OCI-LY3 (cell line): ENCODE measurements at regions not wholly inside any gene's neighbourhood (a gene's known extent, or its start where the extent isn't known, plus 50 kb on each side); places are given as distances from the start of the nearest gene placed in this dataset.

Experiments used
- H2AFZ ChIP-seq: fragments of 200-600, 300-600 bp; shearing (Covaris generic); 2 replicates; pipeline ENCODE4 v1.6.0; 2014; ENCODE audit warnings: antibody characterized with exemption, low read depth, low read length
- H3K27ac ChIP-seq: fragments of 200-600, 300-600 bp; sonication (generic); 2 replicates; pipeline ENCODE4 v1.5.1; 2014; ENCODE audit warnings: mild to moderate bottlenecking, low read length, moderate library complexity, mixed read lengths
- H3K27me3 ChIP-seq: fragments of 200-600, 300-600 bp; sonication (generic); 2 replicates; pipeline ENCODE4 v1.6.1; 2014; ENCODE audit warnings: low read depth, low read length, mixed read lengths
- H3K36me3 ChIP-seq: fragments of 200-600, 300-600 bp; sonication (generic); replicated peaks from 2 replicates; pipeline ENCODE3; 2014; ENCODE audit warnings: low read depth, low read length, mixed read lengths
- H3K4me1 ChIP-seq: fragments of 300-600, 200-600 bp; sonication (generic); 2 replicates; pipeline ENCODE4 v1.6.1; 2014; ENCODE audit warnings: low read length, mixed read lengths
- H3K4me2 ChIP-seq: fragments of 200-600, 300-600 bp; sonication (generic); 2 replicates; pipeline ENCODE4 v1.6.1; 2014; ENCODE audit warnings: low read length, mixed read lengths
- H3K4me3 ChIP-seq: fragments of 300-600, 200-600 bp; sonication (generic); 2 replicates; pipeline ENCODE4 v1.5.1; 2014; ENCODE audit warnings: antibody characterized with exemption, mild to moderate bottlenecking, low read length, moderate library complexity
- H3K79me2 ChIP-seq: fragments of 300-600, 200-600 bp; shearing (Covaris generic); 2 replicates; pipeline ENCODE4 v1.6.1; 2014; ENCODE audit warnings: mild to moderate bottlenecking, low read length, mixed read lengths
- H3K9ac ChIP-seq: fragments of 300-600, 200-600 bp; shearing (Covaris generic); 2 replicates; pipeline ENCODE4 v1.6.0; 2014; ENCODE audit warnings: mild to moderate bottlenecking, low read length, moderate library complexity
- H3K9me3 ChIP-seq: fragments of 200-600, 300-600 bp; shearing (Covaris generic); 2 replicates; pipeline ENCODE4 v1.6.1; 2014; ENCODE audit warnings: low read length, mixed read lengths; ENCODE audit not compliant: insufficient read depth
- H4K20me1 ChIP-seq: fragments of 200-600, 300-600 bp; sonication (generic); 2 replicates; pipeline ENCODE4 v1.6.1; 2016; ENCODE audit warnings: low read length, mixed read lengths; ENCODE audit not compliant: insufficient read depth
- CTCF ChIP-seq: fragments of 200-600, 300-600 bp; sonication (generic); IDR thresholded peaks from 2 replicates; pipeline ENCODE4 v1.5.1; 2014; ENCODE audit warnings: antibody characterized with exemption, low read length, low read depth
- EZH2phosphoT487 ChIP-seq: fragments of 200-600 bp; shearing (Covaris generic); IDR thresholded peaks from 2 replicates; pipeline ENCODE4 v1.6.1; 2018; ENCODE audit warnings: antibody characterized with exemption, mixed run types, low read depth

GRCh38 chr2:239559417-239560261 is 158.8 kb upstream of the HDAC4 start:
- no peak overlapping the region for H3K9ac ChIP-seq
- no peak overlapping the region for H3K27ac ChIP-seq
- no peaks in the 10 kb centered on the region for H4K20me1 ChIP-seq
- no peaks in the 10 kb centered on the region for H3K36me3 ChIP-seq
- TF ChIP-seq EZH2phosphoT487: no peak
- no peak for TF ChIP-seq CTCF
- no peak overlapping the region for H3K4me3 ChIP-seq
- H3K9me3 ChIP-seq: no peaks in the 10 kb centered on the region
- H3K4me1 ChIP-seq: no peaks in the 10 kb centered on the region
- no peak overlapping the region for H3K4me2 ChIP-seq
- H3K79me2 ChIP-seq: no peaks in the 10 kb centered on the region
- 0 out of 2 replicates have a peak, but pooled peaks cover 2% of the 10 kb centered on the region for H3K27me3 ChIP-seq
- H2AFZ ChIP-seq: no peak overlapping the region

- Histone ChIP-seq H3K9ac (no peak overlapping the region), H3K4me1 (no peaks in the 10 kb centered on the region), H3K36me3 (no peaks in the 10 kb centered on the region), H3K9me3 (no peaks in the 10 kb centered on the region), H3K27me3 (0 out of 2 replicates have a peak, but pooled peaks cover 10% of the 10 kb centered on the region), H3K4me2 (no peak overlapping the region), H4K20me1 (no peaks in the 10 kb centered on the region), H3K27ac (no peak overlapping the region), H2AFZ (no peak overlapping the region), H3K79me2 (no peaks in the 10 kb centered on the region), H3K4me3 (no peak overlapping the region)
- TF ChIP-seq CTCF: no peak
- no peak for TF ChIP-seq EZH2phosphoT487
Observed at GRCh38 chr2:239558661-239559060, 157.8 kb upstream of the HDAC4 start.

GRCh38 chr2:239557516-239557915 is 156.7 kb upstream of the HDAC4 start:
- H3K4me1 ChIP-seq: no peaks in the 10 kb centered on the region

GRCh38 chr2:239555571-239555905 is 154.7 kb upstream of the HDAC4 start:
- no peaks in the 10 kb centered on the region for H3K79me2 ChIP-seq

More at GRCh38 chr2:239557516-239557915, 156.7 kb upstream of the HDAC4 start:
- Histone ChIP-seq H3K79me2 (no peaks in the 10 kb centered on the region), H3K9me3 (no peaks in the 10 kb centered on the region), H3K4me2 (no peak overlapping the region), H2AFZ (no peak overlapping the region), H3K9ac (no peak overlapping the region), H3K27ac (no peak overlapping the region), H3K27me3 (0 out of 2 replicates have a peak, but pooled peaks cover 10% of the 10 kb centered on the region), H3K36me3 (no peaks in the 10 kb centered on the region), H4K20me1 (no peaks in the 10 kb centered on the region), H3K4me3 (no peak overlapping the region)
- no peak for TF ChIP-seq CTCF
- TF ChIP-seq EZH2phosphoT487: no peak

More at GRCh38 chr2:239555571-239555905, 154.7 kb upstream of the HDAC4 start:
- Histone ChIP-seq H4K20me1 (no peaks in the 10 kb centered on the region), H3K9me3 (no peaks in the 10 kb centered on the region), H2AFZ (no peak overlapping the region), H3K27me3 (0 out of 2 replicates have a peak, but pooled peaks cover 10% of the 10 kb centered on the region), H3K36me3 (no peaks in the 10 kb centered on the region), H3K27ac (no peak overlapping the region), H3K4me1 (no peaks in the 10 kb centered on the region), H3K4me2 (no peak overlapping the region), H3K9ac (no peak overlapping the region), H3K4me3 (no peak overlapping the region)
- TF ChIP-seq CTCF: no peak
- TF ChIP-seq EZH2phosphoT487: no peak
